ENCODE measurements at regions not wholly inside any gene's neighbourhood (a gene's known extent, or its start where the extent isn't known, plus 50 kb on each side); places are given as distances from the start of the nearest gene placed in this dataset.

DNA sequence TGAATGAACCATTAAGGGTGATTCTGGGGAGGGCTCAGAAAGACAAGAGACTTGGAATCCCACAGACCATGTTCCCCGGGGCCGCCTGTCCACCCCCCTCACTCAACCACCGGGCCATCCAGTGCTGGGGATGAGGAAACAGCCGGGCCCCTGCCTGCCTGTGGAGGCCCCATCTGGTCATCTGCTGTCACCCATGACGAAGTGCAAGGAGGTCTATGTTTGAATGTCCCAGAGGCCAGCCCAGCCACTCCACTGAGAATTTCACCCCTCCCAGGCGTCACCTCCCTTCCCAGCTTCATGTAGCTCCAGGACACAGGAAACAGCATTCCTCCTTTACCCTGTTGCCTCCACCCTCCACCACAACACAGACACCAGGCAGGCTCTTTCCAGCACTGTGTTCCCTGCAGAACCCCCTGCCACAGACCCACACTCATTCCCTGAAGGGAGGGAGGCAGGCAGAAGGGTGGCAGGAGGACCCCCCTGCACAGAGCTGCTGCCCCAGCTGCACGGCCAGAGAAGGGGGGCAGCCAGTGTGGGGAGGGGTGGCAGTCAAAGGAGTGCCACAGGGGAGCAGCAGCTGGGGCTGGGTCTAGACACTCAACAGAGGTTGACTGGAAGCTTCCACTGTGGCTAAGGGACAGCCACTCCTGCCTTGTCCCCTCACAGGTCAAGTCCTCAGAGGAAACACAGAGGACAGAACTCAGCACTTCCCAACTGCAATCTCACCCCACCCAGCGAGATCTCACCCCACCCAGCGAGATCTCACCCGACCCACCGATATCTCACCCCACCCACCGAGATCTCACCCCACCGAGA is 50.3 kb upstream of the PPP2R5C start:
- TF ChIP-seq, protein P1, sequence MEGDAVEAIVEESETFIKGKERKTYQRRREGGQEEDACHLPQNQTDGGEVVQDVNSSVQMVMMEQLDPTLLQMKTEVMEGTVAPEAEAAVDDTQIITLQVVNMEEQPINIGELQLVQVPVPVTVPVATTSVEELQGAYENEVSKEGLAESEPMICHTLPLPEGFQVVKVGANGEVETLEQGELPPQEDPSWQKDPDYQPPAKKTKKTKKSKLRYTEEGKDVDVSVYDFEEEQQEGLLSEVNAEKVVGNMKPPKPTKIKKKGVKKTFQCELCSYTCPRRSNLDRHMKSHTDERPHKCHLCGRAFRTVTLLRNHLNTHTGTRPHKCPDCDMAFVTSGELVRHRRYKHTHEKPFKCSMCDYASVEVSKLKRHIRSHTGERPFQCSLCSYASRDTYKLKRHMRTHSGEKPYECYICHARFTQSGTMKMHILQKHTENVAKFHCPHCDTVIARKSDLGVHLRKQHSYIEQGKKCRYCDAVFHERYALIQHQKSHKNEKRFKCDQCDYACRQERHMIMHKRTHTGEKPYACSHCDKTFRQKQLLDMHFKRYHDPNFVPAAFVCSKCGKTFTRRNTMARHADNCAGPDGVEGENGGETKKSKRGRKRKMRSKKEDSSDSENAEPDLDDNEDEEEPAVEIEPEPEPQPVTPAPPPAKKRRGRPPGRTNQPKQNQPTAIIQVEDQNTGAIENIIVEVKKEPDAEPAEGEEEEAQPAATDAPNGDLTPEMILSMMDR (IDR thresholded peaks at IDR 0.05; ENCODE audit: borderline replicate concordance, extremely low read depth, low read length, poor library complexity, severe bottlenecking): no peak
- TF ChIP-seq EZH2 (IDR thresholded peaks at IDR 0.05; ENCODE audit: borderline replicate concordance, low read depth, low read length, severe bottlenecking): no peak

Measured in DND-41 (cell line).